ENCODE measurements at regions not wholly inside any gene's neighbourhood (a gene's known extent, or its start where the extent isn't known, plus 50 kb on each side); places are given as distances from the start of the nearest gene placed in this dataset.
A peak's percentile ranks its signal among the peaks of the same experiment; 100 is the strongest.

- TF ChIP-seq AHDC1 (CRISPR knock-in tag; IDR thresholded peaks at IDR 0.05; ENCODE audit: borderline replicate concordance) (peak; percentile 81; the same call in 1 of the 2 replicates), BCL6 (CRISPR knock-in tag; IDR thresholded peaks at IDR 0.05) (peak; percentile 79), HDAC1 (CRISPR knock-in tag; IDR thresholded peaks at IDR 0.05) (peak; percentile 43; the same call in 1 of the 2 replicates), CHD4 (IDR thresholded peaks at IDR 0.05; ENCODE audit: borderline replicate concordance, low read length) (peak; percentile 27; the same call in 1 of the 2 replicates), FOXA1 (IDR thresholded peaks at IDR 0.05) (peak; percentile 24; the same call in 1 of the 2 replicates), FOXA1 (CRISPR knock-in tag; IDR thresholded peaks at IDR 0.05) (peak; percentile 85), FOXJ3 (CRISPR knock-in tag; IDR thresholded peaks at IDR 0.05; ENCODE audit: borderline replicate concordance) (peak; percentile 59; the same call in 1 of the 2 replicates), NFIC (IDR thresholded peaks at IDR 0.05; ENCODE audit: low read length) (peak; percentile 65; the same call in 1 of the 2 replicates), ZNF264 (CRISPR knock-in tag; IDR thresholded peaks at IDR 0.05) (0 out of 2 replicates have a peak, but pooled peaks have one; percentile 34), CREM (IDR thresholded peaks at IDR 0.05) (peak; percentile 52), CREM (CRISPR knock-in tag; IDR thresholded peaks at IDR 0.05) (no peak), ZNF746 (CRISPR knock-in tag; IDR thresholded peaks at IDR 0.05) (no peak), SIX1 (CRISPR knock-in tag; IDR thresholded peaks at IDR 0.05; ENCODE audit: borderline replicate concordance) (peak; percentile 28; the same call in 1 of the 2 replicates), MED1 (CRISPR knock-in tag; IDR thresholded peaks at IDR 0.05) (peak; percentile 36; the same call in 1 of the 2 replicates), ZNF724P (CRISPR knock-in tag; IDR thresholded peaks at IDR 0.05; ENCODE audit: borderline replicate concordance) (no peak), BRF2 (CRISPR knock-in tag; IDR thresholded peaks at IDR 0.05) (0 out of 2 replicates have a peak, but pooled peaks have one; percentile 32), ZNF503 (CRISPR knock-in tag; IDR thresholded peaks at IDR 0.05) (peak; percentile 44; the same call in 1 of the 2 replicates), SOX6 (IDR thresholded peaks at IDR 0.05) (no peak), SOX6 (CRISPR knock-in tag; IDR thresholded peaks at IDR 0.05) (peak; percentile 71), ELF3 (CRISPR knock-in tag; IDR thresholded peaks at IDR 0.05) (0 out of 2 replicates have a peak, but pooled peaks have one; percentile 9), NR2F2 (IDR thresholded peaks at IDR 0.05; ENCODE audit: borderline replicate concordance, low read depth) (0 out of 2 replicates have a peak, but pooled peaks have one; percentile 49), SOX13 (IDR thresholded peaks at IDR 0.05) (no peak), SOX13 (CRISPR knock-in tag; conservative IDR thresholded peaks at IDR 0.05 in 1 of 2, IDR thresholded peaks at IDR 0.05 in 1 of 2) (peak in 1 of 2 experiments; percentile 76; a peak in 1 of 4 replicates)
Measured at GRCh38 chr2:200758341-200758740, 53.4 kb upstream of the BZW1 start (continued).

All from HepG2 (cell line).